GM10248 (cell line): ENCODE measurements at regions not wholly inside any gene's neighbourhood (a gene's known extent, or its start where the extent isn't known, plus 50 kb on each side); places are given as distances from the start of the nearest gene placed in this dataset.

Experiments used
- CTCF ChIA-PET: fragments of 300-600 bp; sonication (Branson Sonifier 250); formaldehyde crosslinking; extraction: SDS; loops from one replicate; lab custom pipeline; 2021; ENCODE audit warnings: antibody characterized with exemption; lab: Yijun Ruan, JAX
- POLR2A ChIA-PET: fragments of 350-650 bp; sonication (Branson Sonifier 250); formaldehyde crosslinking; extraction: SDS; loops from one replicate; lab custom pipeline; 2020; ENCODE audit warnings: antibody characterized with exemption; lab: Yijun Ruan, JAX
- DNase-seq: peaks from one replicate; pipeline ENCODE4 v3.0.0; 2012; ENCODE audit errors: extremely low spot score
- TF ChIP-seq, protein P1 (sequence below): IDR thresholded peaks from 2 replicates; pipeline ENCODE4 v1.5.1; 2012; ENCODE audit warnings: mild to moderate bottlenecking, low read depth; ENCODE audit errors: extremely low read depth, missing control alignments, control extremely low read depth

DNA sequence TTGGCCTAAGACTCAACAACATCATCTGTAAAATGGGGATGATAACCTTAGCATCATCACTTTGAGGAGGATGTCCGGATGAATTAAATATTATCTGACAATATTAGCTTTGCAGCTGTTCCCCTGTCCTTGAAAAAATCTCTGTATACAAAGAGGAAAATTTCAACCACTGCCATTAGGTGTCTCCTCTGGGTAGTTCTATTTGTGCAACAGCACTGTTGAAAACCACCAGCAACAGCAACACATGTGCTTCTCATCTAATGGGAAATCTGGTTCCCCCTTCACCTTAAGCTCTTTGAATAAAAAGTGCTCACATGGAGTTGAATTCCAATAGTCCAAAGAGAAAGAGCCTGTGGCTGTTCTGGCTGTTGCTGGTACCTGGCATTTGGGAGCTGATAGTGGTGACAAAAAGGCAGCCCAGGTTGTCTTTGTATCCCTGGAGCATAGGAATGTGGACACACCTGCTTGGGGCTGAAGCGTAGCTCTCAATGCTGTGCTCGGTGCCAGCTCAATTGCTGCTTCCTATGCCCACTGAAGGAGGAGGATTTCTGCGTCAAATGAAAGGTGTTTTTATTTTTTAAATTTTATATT is 322.1 kb upstream of the MSX2 start:
- TF ChIP-seq, protein P1, sequence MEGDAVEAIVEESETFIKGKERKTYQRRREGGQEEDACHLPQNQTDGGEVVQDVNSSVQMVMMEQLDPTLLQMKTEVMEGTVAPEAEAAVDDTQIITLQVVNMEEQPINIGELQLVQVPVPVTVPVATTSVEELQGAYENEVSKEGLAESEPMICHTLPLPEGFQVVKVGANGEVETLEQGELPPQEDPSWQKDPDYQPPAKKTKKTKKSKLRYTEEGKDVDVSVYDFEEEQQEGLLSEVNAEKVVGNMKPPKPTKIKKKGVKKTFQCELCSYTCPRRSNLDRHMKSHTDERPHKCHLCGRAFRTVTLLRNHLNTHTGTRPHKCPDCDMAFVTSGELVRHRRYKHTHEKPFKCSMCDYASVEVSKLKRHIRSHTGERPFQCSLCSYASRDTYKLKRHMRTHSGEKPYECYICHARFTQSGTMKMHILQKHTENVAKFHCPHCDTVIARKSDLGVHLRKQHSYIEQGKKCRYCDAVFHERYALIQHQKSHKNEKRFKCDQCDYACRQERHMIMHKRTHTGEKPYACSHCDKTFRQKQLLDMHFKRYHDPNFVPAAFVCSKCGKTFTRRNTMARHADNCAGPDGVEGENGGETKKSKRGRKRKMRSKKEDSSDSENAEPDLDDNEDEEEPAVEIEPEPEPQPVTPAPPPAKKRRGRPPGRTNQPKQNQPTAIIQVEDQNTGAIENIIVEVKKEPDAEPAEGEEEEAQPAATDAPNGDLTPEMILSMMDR, result no peak
- POLR2A ChIA-PET, result no interaction called here
- DNase-seq, result no peak
- CTCF ChIA-PET, result interaction anchor here (1.4 kb wide), 1 partner anchor 17 kb away, joined by 5 read pairs; no protein-coding TSS in a partner anchor

DNA sequence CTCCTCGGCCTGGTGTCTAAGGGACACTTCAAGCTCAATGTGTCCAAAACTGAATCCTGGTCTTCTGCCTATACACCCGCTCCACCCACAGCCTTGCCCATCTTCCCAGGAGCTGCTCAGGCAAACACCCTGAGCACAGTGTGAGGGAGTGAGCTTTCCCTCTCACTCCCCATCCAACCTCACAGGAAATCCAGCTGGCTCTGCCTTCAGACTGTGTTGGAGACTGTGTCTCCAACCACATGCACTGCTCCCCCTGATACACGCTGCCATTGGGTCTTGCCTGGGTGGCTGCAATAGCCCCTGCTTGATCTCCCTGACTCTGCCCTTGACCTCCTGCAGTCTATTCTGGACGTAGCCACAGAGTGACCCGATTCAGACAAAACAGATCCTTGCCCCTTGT is 319.5 kb upstream of the MSX2 start:
- ChIA-PET POLR2A (no interaction called here), CTCF (no interaction called here)
- TF ChIP-seq, protein P1, result no peak
- no peak for DNase-seq

DNA sequence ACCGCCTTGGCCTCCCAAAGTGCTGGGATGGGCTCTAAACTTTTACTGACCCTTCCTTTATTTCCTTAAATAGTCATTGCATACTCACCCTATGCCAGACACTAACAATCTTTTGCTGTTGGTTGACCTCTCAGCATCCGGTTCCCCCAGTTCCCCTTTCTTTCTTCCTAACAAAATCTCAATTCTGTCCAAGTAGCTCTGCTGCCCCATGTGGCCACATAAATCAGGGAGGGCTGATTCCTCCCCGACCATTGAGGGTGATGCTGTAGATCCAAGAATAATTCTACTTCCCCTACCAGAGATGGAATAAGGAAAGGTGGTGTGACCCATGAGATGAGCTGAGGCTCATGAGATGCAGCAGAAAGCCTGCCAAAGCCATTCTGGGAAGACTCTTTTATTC is 315.3 kb upstream of the MSX2 start:
- DNase-seq, result no peak
- TF ChIP-seq, protein P1, result no peak
- ChIA-PET CTCF (interaction anchor here (1.1 to 2.4 kb wide), 3 partner anchors 11 to 27 kb away, joined by 3 to 11 read pairs (median 3); no protein-coding TSS in a partner anchor), POLR2A (no interaction called here)

DNA sequence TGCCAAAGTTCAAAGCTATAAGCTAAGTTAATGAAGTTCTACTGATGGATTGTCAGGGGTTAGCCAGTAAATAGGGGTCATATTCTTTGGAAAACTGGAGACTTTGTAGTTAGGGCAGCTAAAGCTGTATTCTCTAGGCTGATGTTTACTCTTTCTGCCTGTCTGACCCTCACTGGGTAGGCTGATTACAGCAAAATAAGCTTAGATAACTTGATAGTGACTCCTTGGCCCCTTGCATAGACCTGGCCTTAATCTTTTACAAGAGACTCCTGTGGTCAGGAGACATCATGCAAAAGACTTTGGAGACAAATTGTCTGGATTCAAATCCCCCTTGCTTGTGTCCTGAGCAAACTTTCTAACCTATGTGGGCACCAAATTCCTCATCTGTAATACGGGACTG is 314.4 kb upstream of the MSX2 start:
- POLR2A ChIA-PET, result no interaction called here
- no peak for DNase-seq
- CTCF ChIA-PET, result interaction anchor here (1.0 to 2.4 kb wide), 7 partner anchors 10 to 26 kb away, joined by 3 to 11 read pairs (median 3); no protein-coding TSS in a partner anchor
- TF ChIP-seq, protein P1, result no peak

DNA sequence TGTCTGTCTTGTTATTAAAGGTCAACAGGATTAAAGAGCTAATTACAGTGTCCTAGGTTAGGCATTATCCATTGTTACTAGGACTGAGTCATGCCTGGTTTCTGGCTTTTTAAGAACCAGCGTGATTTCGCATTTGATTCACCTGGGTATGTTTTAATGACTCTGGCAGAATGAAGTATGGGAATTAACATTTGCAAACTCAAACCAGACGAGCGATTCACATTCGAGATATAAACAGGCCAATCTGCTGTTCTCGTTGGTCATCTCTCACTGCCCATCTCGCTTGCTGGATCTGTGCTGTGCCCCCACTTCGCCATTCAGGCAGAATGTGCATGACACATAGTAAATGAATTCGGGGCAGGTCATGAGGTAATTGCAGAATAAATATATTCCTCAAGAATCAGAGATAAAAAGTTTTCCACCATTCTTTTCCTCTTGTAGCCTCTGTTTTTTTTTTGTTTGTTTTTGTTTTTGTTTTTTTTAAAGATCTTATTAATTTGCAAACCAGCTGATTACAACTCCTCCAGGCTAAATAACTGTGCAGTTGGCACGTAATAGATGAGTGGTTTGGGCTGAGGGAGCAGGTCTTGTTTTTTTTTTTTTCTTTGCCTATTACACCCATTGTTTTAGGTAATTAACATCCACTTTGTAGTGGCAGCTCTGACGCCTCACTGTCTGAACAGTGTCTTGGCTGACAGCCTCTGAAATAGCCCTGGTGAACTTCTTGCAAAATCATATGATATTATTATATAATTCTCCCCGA is 313.5 kb upstream of the MSX2 start:
- TF ChIP-seq, protein P1, result no peak
- ChIA-PET CTCF (interaction anchor here (1.0 to 2.4 kb wide), 5 partner anchors 9 to 15 kb away, joined by 3 to 11 read pairs (median 3); no protein-coding TSS in a partner anchor), POLR2A (no interaction called here)
- DNase-seq, result no peak

DNA sequence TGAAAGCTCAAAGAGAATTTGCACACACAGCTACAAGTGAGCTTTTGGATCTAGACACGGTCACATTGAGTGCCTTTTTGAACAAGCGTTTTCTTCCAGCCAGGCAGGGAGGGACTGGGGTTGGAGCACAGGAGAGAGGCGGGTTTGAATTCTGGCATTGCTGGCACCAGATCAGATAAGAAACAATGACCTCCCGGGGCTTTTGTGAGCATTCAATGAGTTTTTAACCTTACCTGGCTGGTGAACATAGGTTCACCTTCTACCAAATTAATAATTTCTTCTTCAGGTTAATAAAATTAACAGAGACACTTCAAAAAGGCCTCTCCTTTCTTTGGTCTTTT is 312.9 kb upstream of the MSX2 start:
- no peak for DNase-seq
- ChIA-PET POLR2A (no interaction called here), CTCF (interaction anchor here (1.9 kb wide), 1 partner anchor 15 kb away, joined by 7 read pairs; no protein-coding TSS in a partner anchor)
- TF ChIP-seq, protein P1, result no peak
